ENCODE measurements at regions not wholly inside any gene's neighbourhood (a gene's known extent, or its start where the extent isn't known, plus 50 kb on each side); places are given as distances from the start of the nearest gene placed in this dataset.
"Not testable (repeated sequence)": the region's sequence is repeated elsewhere in the genome, so short reads cannot be mapped to it uniquely, and the experiment has no call there.

- Mint-ChIP-seq H3K27ac (no peak overlapping the region), H3K27me3 (ENCODE audit: low read depth) (peaks cover 3% of the 10 kb centered on the region), H3K9me3 (peaks cover 3% of the 10 kb centered on the region), H3K36me3 (ENCODE audit: low read depth) (no peaks in the 10 kb centered on the region), H3K4me1 (ENCODE audit: low read depth) (no peaks in the 10 kb centered on the region), H3K4me3 (no peak overlapping the region)
- DNase-seq, result no peak
- CTCF ChIA-PET, result no interaction called here
- intact Hi-C loops (cut with micrococcal nuclease), result no loop called here
Measured at GRCh38 chr16:13631916-13632315, 288.0 kb upstream of the ERCC4 start.

GRCh38 chr16:13632504-13632903 lies 287.4 kb upstream of the ERCC4 start:
- DNase-seq; H3K4me3 Mint-ChIP-seq; H3K27ac Mint-ChIP-seq; H3K36me3 Mint-ChIP-seq (ENCODE audit: low read depth); intact Hi-C loops (cut with micrococcal nuclease); H3K4me1 Mint-ChIP-seq (ENCODE audit: low read depth); CTCF ChIA-PET; H3K27me3 Mint-ChIP-seq (ENCODE audit: low read depth); H3K9me3 Mint-ChIP-seq: not testable (repeated sequence)

- Mint-ChIP-seq H3K4me1 (ENCODE audit: low read depth) (no peaks in the 10 kb centered on the region), H3K9me3 (peaks cover 3% of the 10 kb centered on the region), H3K4me3 (no peak overlapping the region), H3K27ac (no peak overlapping the region), H3K27me3 (ENCODE audit: low read depth) (peaks cover 3% of the 10 kb centered on the region), H3K36me3 (ENCODE audit: low read depth) (no peaks in the 10 kb centered on the region)
- CTCF ChIA-PET, result no interaction called here
- no peak for DNase-seq
- intact Hi-C loops (cut with micrococcal nuclease), result no loop called here
Measured at GRCh38 chr16:13633391-13633861, 286.5 kb upstream of the ERCC4 start.

GRCh38 chr16:13634253-13634652 lies 285.7 kb upstream of the ERCC4 start:
- Mint-ChIP-seq H3K4me3 (no peak overlapping the region), H3K36me3 (ENCODE audit: low read depth) (no peaks in the 10 kb centered on the region), H3K27me3 (ENCODE audit: low read depth) (peaks cover 3% of the 10 kb centered on the region), H3K9me3 (peaks cover 3% of the 10 kb centered on the region), H3K4me1 (ENCODE audit: low read depth) (no peaks in the 10 kb centered on the region), H3K27ac (no peak overlapping the region)
- intact Hi-C loops (cut with micrococcal nuclease), result no loop called here
- CTCF ChIA-PET, result no interaction called here
- DNase-seq, result no peak

- H3K27me3 Mint-ChIP-seq (ENCODE audit: low read depth), result peaks cover 3% of the 10 kb centered on the region
- peaks cover 3% of the 10 kb centered on the region for H3K9me3 Mint-ChIP-seq
- intact Hi-C loops (cut with micrococcal nuclease), result no loop called here
- no peak for DNase-seq
- H3K27ac Mint-ChIP-seq, result no peak overlapping the region
- CTCF ChIA-PET, result no interaction called here
- H3K4me3 Mint-ChIP-seq, result no peak overlapping the region
- no peaks in the 10 kb centered on the region for H3K36me3 Mint-ChIP-seq (ENCODE audit: low read depth)
- no peaks in the 10 kb centered on the region for H3K4me1 Mint-ChIP-seq (ENCODE audit: low read depth)
Measured at GRCh38 chr16:13634959-13635358, 285.0 kb upstream of the ERCC4 start.

- intact Hi-C loops (cut with micrococcal nuclease), result no loop called here
- no peak overlapping the region for H3K27ac Mint-ChIP-seq
- no peaks in the 10 kb centered on the region for H3K36me3 Mint-ChIP-seq (ENCODE audit: low read depth)
- H3K4me1 Mint-ChIP-seq (ENCODE audit: low read depth), result no peaks in the 10 kb centered on the region
- no peak for DNase-seq
- CTCF ChIA-PET, result no interaction called here
- H3K4me3 Mint-ChIP-seq, result no peak overlapping the region
- peaks cover 3% of the 10 kb centered on the region for H3K9me3 Mint-ChIP-seq
- peaks cover 6% of the 10 kb centered on the region for H3K27me3 Mint-ChIP-seq (ENCODE audit: low read depth)
Measured at GRCh38 chr16:13638218-13638617, 281.7 kb upstream of the ERCC4 start.

GRCh38 chr16:13643412-13643811 lies 276.5 kb upstream of the ERCC4 start:
- no peaks in the 10 kb centered on the region for H3K4me1 Mint-ChIP-seq (ENCODE audit: low read depth)
- intact Hi-C loops (cut with micrococcal nuclease), result no loop called here
- H3K27ac Mint-ChIP-seq, result no peak overlapping the region
- peaks cover 2% of the 10 kb centered on the region for H3K9me3 Mint-ChIP-seq
- no peak for DNase-seq
- H3K4me3 Mint-ChIP-seq, result no peak overlapping the region
- no peaks in the 10 kb centered on the region for H3K36me3 Mint-ChIP-seq (ENCODE audit: low read depth)
- H3K27me3 Mint-ChIP-seq (ENCODE audit: low read depth), result peaks cover 3% of the 10 kb centered on the region
- CTCF ChIA-PET, result no interaction called here

GRCh38 chr16:13645601-13646245 lies 274.2 kb upstream of the ERCC4 start:
- no peaks in the 10 kb centered on the region for H3K36me3 Mint-ChIP-seq (ENCODE audit: low read depth)
- no peaks in the 10 kb centered on the region for H3K4me1 Mint-ChIP-seq (ENCODE audit: low read depth)
- H3K4me3 Mint-ChIP-seq, result no peak overlapping the region
- peaks cover 4% of the 10 kb centered on the region for H3K27me3 Mint-ChIP-seq (ENCODE audit: low read depth)
- no peak for DNase-seq
- peaks cover 2% of the 10 kb centered on the region for H3K9me3 Mint-ChIP-seq
- no peak overlapping the region for H3K27ac Mint-ChIP-seq
- CTCF ChIA-PET, result no interaction called here
- intact Hi-C loops (cut with micrococcal nuclease), result no loop called here

GRCh38 chr16:13660807-13661206 lies 259.1 kb upstream of the ERCC4 start:
- Mint-ChIP-seq H3K27ac (no peak overlapping the region), H3K4me3 (no peak overlapping the region), H3K9me3 (no peaks in the 10 kb centered on the region), H3K27me3 (ENCODE audit: low read depth) (peaks cover 2% of the 10 kb centered on the region), H3K36me3 (ENCODE audit: low read depth) (no peaks in the 10 kb centered on the region), H3K4me1 (ENCODE audit: low read depth) (no peaks in the 10 kb centered on the region)
- intact Hi-C loops (cut with micrococcal nuclease), result no loop called here
- CTCF ChIA-PET, result no interaction called here
- DNase-seq, result no peak

- Mint-ChIP-seq H3K4me3 (no peak overlapping the region), H3K27me3 (ENCODE audit: low read depth) (no peaks in the 10 kb centered on the region), H3K36me3 (ENCODE audit: low read depth) (no peaks in the 10 kb centered on the region), H3K27ac (no peak overlapping the region), H3K4me1 (ENCODE audit: low read depth) (no peaks in the 10 kb centered on the region), H3K9me3 (no peaks in the 10 kb centered on the region)
- intact Hi-C loops (cut with micrococcal nuclease), result no loop called here
- DNase-seq, result no peak
- CTCF ChIA-PET, result no interaction called here
Measured at GRCh38 chr16:13665876-13666275, 254.1 kb upstream of the ERCC4 start.

GRCh38 chr16:13672196-13672595 lies 247.8 kb upstream of the ERCC4 start:
- H3K36me3 Mint-ChIP-seq (ENCODE audit: low read depth), result no peaks in the 10 kb centered on the region
- H3K27me3 Mint-ChIP-seq (ENCODE audit: low read depth), result peaks cover 4% of the 10 kb centered on the region
- CTCF ChIA-PET, result no interaction called here
- H3K9me3 Mint-ChIP-seq, result peaks cover 2% of the 10 kb centered on the region
- intact Hi-C loops (cut with micrococcal nuclease), result no loop called here
- H3K4me1 Mint-ChIP-seq (ENCODE audit: low read depth), result no peaks in the 10 kb centered on the region
- no peak for DNase-seq
- H3K27ac Mint-ChIP-seq, result no peak overlapping the region
- H3K4me3 Mint-ChIP-seq, result no peak overlapping the region

GRCh38 chr16:13680021-13680889 lies 239.7 kb upstream of the ERCC4 start:
- H3K4me1 Mint-ChIP-seq (ENCODE audit: low read depth), result no peaks in the 10 kb centered on the region
- no peaks in the 10 kb centered on the region for H3K36me3 Mint-ChIP-seq (ENCODE audit: low read depth)
- peaks cover 7% of the 10 kb centered on the region for H3K27me3 Mint-ChIP-seq (ENCODE audit: low read depth)
- peaks cover 4% of the 10 kb centered on the region for H3K9me3 Mint-ChIP-seq
- no peak for DNase-seq
- no peak overlapping the region for H3K4me3 Mint-ChIP-seq
- H3K27ac Mint-ChIP-seq, result no peak overlapping the region
- intact Hi-C loops (cut with micrococcal nuclease), result no loop called here
- CTCF ChIA-PET, result no interaction called here
